HG03432 (cell line): ENCODE measurements at regions not wholly inside any gene's neighbourhood (a gene's known extent, or its start where the extent isn't known, plus 50 kb on each side); places are given as distances from the start of the nearest gene placed in this dataset.
"Not testable (repeated sequence)": the region's sequence is repeated elsewhere in the genome, so short reads cannot be mapped to it uniquely, and the experiment has no call there.

ENCODE experiments used
- ATAC-seq: cut with Tn5 transposase; IDR thresholded peaks from one replicate; pipeline ENCODE4 v1.9.1; 2021; ENCODE audit warnings: mild to moderate bottlenecking, moderate library complexity; ENCODE audit not compliant: unreplicated experiment

- no peak for ATAC-seq
Measured at GRCh38 chr11:130671801-130672700, 223.6 kb downstream of the ADAMTS15 start.

- no peak for ATAC-seq
Measured at GRCh38 chr11:130672911-130673310, 224.5 kb downstream of the ADAMTS15 start.

GRCh38 chr11:130673698-130674097 is 225.3 kb downstream of the ADAMTS15 start:
- ATAC-seq: no peak

GRCh38 chr11:130674686-130675308 is 226.4 kb downstream of the ADAMTS15 start:
- no peak for ATAC-seq

GRCh38 chr11:130675371-130675821 is 227.0 kb downstream of the ADAMTS15 start:
- no peak for ATAC-seq

- ATAC-seq: no peak
Measured at GRCh38 chr11:130675917-130676316, 227.5 kb downstream of the ADAMTS15 start.

- no peak for ATAC-seq
Measured at GRCh38 chr11:130677486-130678153, 229.2 kb downstream of the ADAMTS15 start.

GRCh38 chr11:130679247-130679646 is 230.8 kb downstream of the ADAMTS15 start:
- no peak for ATAC-seq

- ATAC-seq: not testable (repeated sequence)
Measured at GRCh38 chr11:130682471-130682870, 233.8 kb downstream of the SNX19 start.

GRCh38 chr11:130689222-130689908 is 226.9 kb downstream of the SNX19 start:
- no peak for ATAC-seq

- ATAC-seq: no peak
Measured at GRCh38 chr11:130691581-130691980, 224.7 kb downstream of the SNX19 start.

GRCh38 chr11:130692220-130692619 is 224.1 kb downstream of the SNX19 start:
- ATAC-seq: no peak

- no peak for ATAC-seq
Measured at GRCh38 chr11:130693543-130693942, 222.7 kb downstream of the SNX19 start.

GRCh38 chr11:130694488-130695045 is 221.7 kb downstream of the SNX19 start:
- no peak for ATAC-seq

- ATAC-seq: no peak
Measured at GRCh38 chr11:130698174-130698573, 218.1 kb downstream of the SNX19 start.

GRCh38 chr11:130699561-130699960 is 216.7 kb downstream of the SNX19 start:
- no peak for ATAC-seq

GRCh38 chr11:130700092-130700491 is 216.2 kb downstream of the SNX19 start:
- no peak for ATAC-seq

GRCh38 chr11:130703489-130704190 is 212.6 kb downstream of the SNX19 start:
- no peak for ATAC-seq

- ATAC-seq: no peak
Measured at GRCh38 chr11:130705670-130706421, 210.4 kb downstream of the SNX19 start.
